Muscle of leg (tissue), 3 donors: ENCODE measurements at regions not wholly inside any gene's neighbourhood (a gene's known extent, or its start where the extent isn't known, plus 50 kb on each side); places are given as distances from the start of the nearest gene placed in this dataset.

Experiments
- DNase-seq: peaks from one replicate; pipeline ENCODE4 v3.0.0; 2013
- H3K27ac ChIP-seq: one replicate; pipeline ENCODE4 v1.5.1; 2013; ENCODE audit warnings: mild to moderate bottlenecking, low read length, control low read depth
- H3K27me3 ChIP-seq: one replicate; pipeline ENCODE4 v1.6.1; 2013; ENCODE audit warnings: low read length; ENCODE audit not compliant: control insufficient read depth, insufficient read depth
- H3K36me3 ChIP-seq: one replicate; pipeline ENCODE4 v1.6.1; 2013; ENCODE audit warnings: low read length; ENCODE audit not compliant: control insufficient read depth, insufficient read depth
- H3K4me1 ChIP-seq: one replicate; pipeline ENCODE4 v1.6.1; 2013; ENCODE audit warnings: low read length; ENCODE audit not compliant: control insufficient read depth, insufficient read depth
- H3K4me3 ChIP-seq: one replicate; pipeline ENCODE4 v1.5.1; 2013; ENCODE audit warnings: low read length, control low read depth
- H3K9me3 ChIP-seq: replicated peaks from 2 replicates; pipeline ENCODE4 v1.6.1; 2013; ENCODE audit warnings: low read depth, low read length; ENCODE audit not compliant: control insufficient read depth
- WGBS: methylation state at CpG from one replicate; pipeline ENCODE4 v1.1.5; 2013; ENCODE audit warnings: missing lambda C conversion rate; ENCODE audit not compliant: insufficient coverage; 5-methylcytosine and 5-hydroxymethylcytosine counted together

GRCh38 chr9:108181441-108181840 lies 674.3 kb downstream of the ACTL7B start:
- WGBS = no CpG with 5 or more reads among the region's 2 CpGs
- no peak for DNase-seq
- peaks cover 3% of the 10 kb centered on the region for H3K27me3 ChIP-seq
- H3K27ac ChIP-seq = no peak overlapping the region
- H3K4me3 ChIP-seq = no peak overlapping the region
- no peaks in the 10 kb centered on the region for H3K9me3 ChIP-seq
- no peaks in the 10 kb centered on the region for H3K36me3 ChIP-seq
- H3K4me1 ChIP-seq = peaks cover 34% of the 10 kb centered on the region

- no peaks in the 10 kb centered on the region for H3K9me3 ChIP-seq
- peaks cover 27% of the 10 kb centered on the region for H3K4me1 ChIP-seq
- WGBS = 89% methylated on average over 1 of the region's 1 CpG
- DNase-seq = peak; percentile 77
- H3K27me3 ChIP-seq = peaks cover 3% of the 10 kb centered on the region
- H3K36me3 ChIP-seq = no peaks in the 10 kb centered on the region
- no peak overlapping the region for H3K27ac ChIP-seq
- H3K4me3 ChIP-seq = no peak overlapping the region
These were observed 675.2 kb downstream of the ACTL7B start for GRCh38 chr9:108180541-108180940.

- Histone ChIP-seq H3K27ac (no peak overlapping the region), H3K36me3 (no peaks in the 10 kb centered on the region), H3K9me3 (no peaks in the 10 kb centered on the region), H3K4me3 (no peak overlapping the region), H3K27me3 (peaks cover 3% of the 10 kb centered on the region), H3K4me1 (peaks cover 17% of the 10 kb centered on the region)
- WGBS = no CpG with 5 or more reads among the region's 4 CpGs
- DNase-seq = peak; percentile 89
These were observed 677.5 kb downstream of the ACTL7B start for GRCh38 chr9:108178318-108178717.

DNA sequence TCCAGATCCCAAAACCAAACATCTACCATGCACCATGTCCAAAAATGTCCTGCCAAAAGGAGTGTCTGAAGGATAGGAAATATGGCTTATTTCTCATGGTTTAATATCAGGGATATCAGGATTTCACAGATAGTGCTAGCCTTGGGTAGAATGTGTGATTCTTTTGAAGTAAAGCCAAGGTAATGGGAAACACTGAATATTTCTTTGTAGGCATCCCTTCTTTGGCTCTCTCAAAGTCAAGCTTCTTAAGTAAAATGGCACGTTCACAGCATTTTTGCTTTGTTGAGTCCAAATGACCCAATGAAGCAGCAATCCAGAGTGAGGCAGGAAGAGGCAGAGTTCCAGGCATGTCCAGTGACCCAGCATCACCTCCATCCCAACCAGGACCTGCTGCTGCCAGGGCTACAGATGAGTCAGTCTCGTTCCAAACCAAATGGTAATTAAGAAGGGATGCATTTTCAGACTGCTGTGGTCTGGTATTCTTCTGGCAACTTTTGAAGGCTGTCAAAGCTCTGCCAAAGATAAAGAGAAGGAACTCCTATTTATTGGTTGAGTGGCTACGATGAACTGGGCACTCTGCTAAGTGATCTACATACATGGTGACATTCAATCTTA lies 678.8 kb upstream of the KLF4 start:
- H3K36me3 ChIP-seq = no peaks in the 10 kb centered on the region
- H3K27me3 ChIP-seq = no peaks in the 10 kb centered on the region
- WGBS = 87% methylated on average over 2 of the region's 3 CpGs
- H3K4me1 ChIP-seq = peaks cover 5% of the 10 kb centered on the region
- H3K27ac ChIP-seq = no peak overlapping the region
- DNase-seq = peak; percentile 63
- no peaks in the 10 kb centered on the region for H3K9me3 ChIP-seq
- no peak overlapping the region for H3K4me3 ChIP-seq

DNA sequence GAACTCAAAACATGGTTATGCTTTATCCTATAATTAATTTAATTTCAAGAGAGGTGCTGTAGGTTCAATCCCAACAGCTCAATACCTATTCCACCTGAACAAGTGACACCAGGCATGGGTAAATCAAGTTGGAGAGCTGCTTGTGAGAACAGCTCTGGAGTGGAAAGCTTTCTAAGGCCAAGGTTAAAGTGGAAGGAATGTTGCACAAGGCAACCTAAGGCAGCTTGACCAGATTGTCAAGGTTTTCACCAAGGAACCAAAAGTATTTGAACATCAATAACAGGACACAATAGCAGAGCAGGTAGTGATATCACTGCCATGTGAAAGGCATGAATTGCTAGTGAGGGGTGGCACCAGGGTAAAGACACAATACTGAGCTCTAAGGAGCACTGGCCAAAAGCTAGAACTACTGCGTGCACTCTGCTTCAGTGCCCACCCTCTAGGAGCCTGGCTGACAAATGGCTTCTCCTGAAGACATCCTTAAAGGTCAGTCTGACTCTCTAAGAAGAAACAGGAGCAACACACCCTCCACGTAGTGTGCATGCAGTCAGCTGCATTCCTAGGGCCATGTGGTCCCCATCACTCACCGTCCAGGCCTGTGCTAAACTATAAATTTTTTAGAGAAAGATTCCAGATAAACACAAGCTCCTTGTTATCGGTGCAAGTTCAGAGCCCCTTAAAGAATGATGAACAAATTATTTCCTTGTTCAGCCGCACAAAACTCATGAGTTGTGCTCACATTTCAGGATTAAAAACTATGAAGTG lies 677.7 kb upstream of the KLF4 start:
- no peak overlapping the region for H3K27ac ChIP-seq
- DNase-seq = no peak
- no peak overlapping the region for H3K4me3 ChIP-seq
- no peaks in the 10 kb centered on the region for H3K27me3 ChIP-seq
- 63% methylated on average over 2 of the region's 5 CpGs for WGBS
- no peaks in the 10 kb centered on the region for H3K36me3 ChIP-seq
- H3K4me1 ChIP-seq = peaks cover 5% of the 10 kb centered on the region
- no peaks in the 10 kb centered on the region for H3K9me3 ChIP-seq

DNA sequence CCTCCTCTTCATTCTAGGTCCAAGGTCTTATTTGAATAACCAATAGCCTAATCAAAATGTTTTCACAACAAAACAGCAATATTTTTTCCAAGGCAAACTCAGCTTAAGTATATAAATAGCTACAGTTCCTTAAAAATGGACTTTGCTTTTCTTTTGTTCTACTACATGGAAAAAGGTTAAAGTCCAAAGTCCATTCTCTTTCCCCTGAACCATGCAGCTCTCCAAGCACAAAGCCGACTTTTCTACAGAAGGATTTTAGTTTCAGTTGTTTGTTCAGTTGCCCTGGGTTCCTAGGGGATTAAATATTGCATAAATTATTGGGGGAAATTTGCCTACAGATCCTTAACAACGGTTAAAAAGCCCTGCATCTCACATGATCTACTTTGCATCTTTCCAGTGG lies 677.0 kb upstream of the KLF4 start:
- no peak for DNase-seq
- Histone ChIP-seq H3K27ac (no peak overlapping the region), H3K36me3 (no peaks in the 10 kb centered on the region), H3K4me3 (no peak overlapping the region), H3K27me3 (no peaks in the 10 kb centered on the region), H3K9me3 (no peaks in the 10 kb centered on the region), H3K4me1 (peaks cover 5% of the 10 kb centered on the region)
- no CpG with 5 or more reads among the region's 2 CpGs for WGBS

DNA sequence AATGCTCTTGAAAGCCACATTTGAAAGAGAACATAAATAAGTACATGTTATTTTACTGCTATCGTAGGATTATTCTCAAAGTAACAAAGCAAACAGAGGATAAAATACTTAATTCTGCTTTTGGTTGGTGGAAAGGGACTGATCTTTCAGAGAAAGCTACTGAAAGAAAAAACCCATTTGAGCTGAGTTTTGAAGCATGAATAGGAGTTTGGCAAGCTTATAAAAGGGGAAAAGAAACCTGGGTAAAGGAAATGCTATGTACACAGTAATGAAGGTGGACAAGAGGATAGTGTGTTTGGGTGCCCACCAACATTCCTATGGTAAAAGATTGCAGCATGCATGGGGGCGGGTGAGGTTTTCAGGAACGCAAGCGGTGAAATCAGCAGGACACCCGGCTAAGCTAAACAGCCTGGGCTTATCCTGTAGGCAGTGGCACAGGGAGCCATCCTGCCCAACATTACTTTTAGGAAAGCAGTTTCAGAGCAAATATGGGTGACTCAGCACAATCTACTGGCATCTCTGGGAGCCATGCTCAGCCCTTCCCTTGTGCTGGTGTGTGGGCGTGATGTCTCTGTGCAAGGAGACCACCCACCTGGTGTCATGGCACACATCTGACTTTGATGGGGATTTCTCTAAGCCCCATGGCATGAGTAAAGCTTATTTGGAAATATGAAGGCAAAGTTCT lies 673.9 kb upstream of the KLF4 start:
- 100% methylated on average over 3 of the region's 6 CpGs for WGBS
- Histone ChIP-seq H3K27ac (no peak overlapping the region), H3K9me3 (no peaks in the 10 kb centered on the region), H3K4me1 (peaks cover 5% of the 10 kb centered on the region), H3K27me3 (no peaks in the 10 kb centered on the region), H3K36me3 (no peaks in the 10 kb centered on the region), H3K4me3 (no peak overlapping the region)
- no peak for DNase-seq

DNA sequence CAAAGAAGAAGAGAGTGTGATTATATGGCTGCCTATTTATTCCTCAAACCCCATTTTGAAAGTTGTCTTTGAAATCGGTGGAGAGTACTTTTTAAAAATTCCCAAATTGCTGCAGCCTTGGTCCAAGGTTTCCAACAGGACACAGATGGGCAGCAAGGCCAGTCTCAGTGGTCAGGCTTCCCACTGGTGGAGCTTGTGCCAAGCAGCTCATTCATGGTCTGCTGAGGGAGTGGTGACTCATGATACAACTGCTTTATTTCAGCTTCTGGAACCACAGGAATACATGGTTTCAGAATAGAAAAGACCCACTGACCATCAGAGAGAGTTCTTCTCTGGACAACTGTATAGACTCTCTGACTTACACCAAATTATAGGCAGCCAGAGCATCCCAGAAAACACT lies 673.1 kb upstream of the KLF4 start:
- Histone ChIP-seq H3K4me1 (peaks cover 5% of the 10 kb centered on the region), H3K27ac (no peak overlapping the region), H3K4me3 (no peak overlapping the region), H3K36me3 (no peaks in the 10 kb centered on the region), H3K27me3 (no peaks in the 10 kb centered on the region), H3K9me3 (no peaks in the 10 kb centered on the region)
- DNase-seq = no peak
- WGBS = no CpG with 5 or more reads among the region's 1 CpG

GRCh38 chr9:108161503-108161902 lies 671.9 kb upstream of the KLF4 start:
- H3K9me3 ChIP-seq = no peaks in the 10 kb centered on the region
- H3K27me3 ChIP-seq = no peaks in the 10 kb centered on the region
- no peak overlapping the region for H3K4me3 ChIP-seq
- H3K27ac ChIP-seq = no peak overlapping the region
- H3K36me3 ChIP-seq = no peaks in the 10 kb centered on the region
- DNase-seq = no peak
- 80% methylated on average over 1 of the region's 1 CpG for WGBS
- no peaks in the 10 kb centered on the region for H3K4me1 ChIP-seq

GRCh38 chr9:108160706-108161355 lies 671.3 kb upstream of the KLF4 start:
- peak; percentile 60 for DNase-seq
- WGBS = 40% methylated on average over 1 of the region's 5 CpGs

More at GRCh38 chr9:108160706-108161355, 671.3 kb upstream of the KLF4 start:
- no peaks in the 10 kb centered on the region for H3K27me3 ChIP-seq
- H3K4me3 ChIP-seq = no peak overlapping the region
- H3K27ac ChIP-seq = no peak overlapping the region
- H3K4me1 ChIP-seq = no peaks in the 10 kb centered on the region
- H3K36me3 ChIP-seq = no peaks in the 10 kb centered on the region
- H3K9me3 ChIP-seq = no peaks in the 10 kb centered on the region
